ENCODE measurements at regions not wholly inside any gene's neighbourhood (a gene's known extent, or its start where the extent isn't known, plus 50 kb on each side); places are given as distances from the start of the nearest gene placed in this dataset.

- H3K4me3 ChIP-seq (ENCODE audit: low read depth, low read length), result no peak overlapping the region
- no peak for TF ChIP-seq CTCF (conservative IDR thresholded peaks at IDR 0.05; ENCODE audit: low read depth, low read length)
- DNase-seq (ENCODE audit: low read depth), result no peak
These were observed 236.9 kb upstream of the KBTBD8 start for GRCh38 chr3:66761093-66761780.

GRCh38 chr3:66762916-66763693 lies 235.0 kb upstream of the KBTBD8 start:
- DNase-seq (ENCODE audit: low read depth), result no peak
- no peak overlapping the region for H3K4me3 ChIP-seq (ENCODE audit: low read depth, low read length)
- TF ChIP-seq CTCF (conservative IDR thresholded peaks at IDR 0.05; ENCODE audit: low read depth, low read length), result no peak

GRCh38 chr3:66778107-66778506 lies 220.0 kb upstream of the KBTBD8 start:
- no peak for DNase-seq (ENCODE audit: low read depth)
- TF ChIP-seq CTCF (conservative IDR thresholded peaks at IDR 0.05; ENCODE audit: low read depth, low read length), result no peak
- no peak overlapping the region for H3K4me3 ChIP-seq (ENCODE audit: low read depth, low read length)

GRCh38 chr3:66778777-66779176 lies 219.3 kb upstream of the KBTBD8 start:
- no peak for DNase-seq (ENCODE audit: low read depth)
- TF ChIP-seq CTCF (conservative IDR thresholded peaks at IDR 0.05; ENCODE audit: low read depth, low read length), result no peak
- H3K4me3 ChIP-seq (ENCODE audit: low read depth, low read length), result no peak overlapping the region

- TF ChIP-seq CTCF (conservative IDR thresholded peaks at IDR 0.05; ENCODE audit: low read depth, low read length), result no peak
- no peak for DNase-seq (ENCODE audit: low read depth)
These were observed 212.8 kb upstream of the KBTBD8 start for GRCh38 chr3:66785191-66785909.

GRCh38 chr3:66789580-66790237 lies 208.4 kb upstream of the KBTBD8 start:
- no peak for DNase-seq (ENCODE audit: low read depth)
- no peak overlapping the region for H3K4me3 ChIP-seq (ENCODE audit: low read depth, low read length)
- TF ChIP-seq CTCF (conservative IDR thresholded peaks at IDR 0.05; ENCODE audit: low read depth, low read length), result no peak

More at GRCh38 chr3:66785191-66785909, 212.8 kb upstream of the KBTBD8 start:
- no peak overlapping the region for H3K4me3 ChIP-seq (ENCODE audit: low read depth, low read length)

Measured in epithelial cell of proximal tubule (primary cell).